ENCODE measurements at regions not wholly inside any gene's neighbourhood (a gene's known extent, or its start where the extent isn't known, plus 50 kb on each side); places are given as distances from the start of the nearest gene placed in this dataset.
"Not testable (repeated sequence)": the region's sequence is repeated elsewhere in the genome, so short reads cannot be mapped to it uniquely, and the experiment has no call there.

DNA sequence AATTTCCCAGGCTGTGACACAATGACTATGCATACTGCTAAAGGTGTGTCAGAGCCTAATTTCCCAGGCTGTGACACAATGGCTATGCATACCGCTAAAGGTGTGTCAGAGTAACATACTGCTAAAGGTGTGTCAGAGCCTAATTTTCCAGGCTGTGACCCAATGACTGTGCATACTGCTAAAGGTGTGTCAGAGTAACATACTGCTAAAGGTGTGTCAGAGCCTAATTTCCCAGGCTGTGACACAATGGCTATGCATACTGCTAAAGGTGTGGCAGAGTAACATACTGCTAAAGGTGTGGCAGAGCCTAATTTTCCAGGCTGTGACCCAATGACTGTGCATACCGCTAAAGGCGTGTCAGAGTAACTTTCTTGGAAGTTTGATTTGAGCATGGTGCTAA lies 132.9 kb downstream of the BOD1 start:
- not testable (repeated sequence) for TF ChIP-seq ZNF830 (tag by site-specific recombination; IDR thresholded peaks at IDR 0.05; ENCODE audit: low read depth); ZNF146 (tag by site-specific recombination; IDR thresholded peaks at IDR 0.05)
- TF ChIP-seq, protein P1, sequence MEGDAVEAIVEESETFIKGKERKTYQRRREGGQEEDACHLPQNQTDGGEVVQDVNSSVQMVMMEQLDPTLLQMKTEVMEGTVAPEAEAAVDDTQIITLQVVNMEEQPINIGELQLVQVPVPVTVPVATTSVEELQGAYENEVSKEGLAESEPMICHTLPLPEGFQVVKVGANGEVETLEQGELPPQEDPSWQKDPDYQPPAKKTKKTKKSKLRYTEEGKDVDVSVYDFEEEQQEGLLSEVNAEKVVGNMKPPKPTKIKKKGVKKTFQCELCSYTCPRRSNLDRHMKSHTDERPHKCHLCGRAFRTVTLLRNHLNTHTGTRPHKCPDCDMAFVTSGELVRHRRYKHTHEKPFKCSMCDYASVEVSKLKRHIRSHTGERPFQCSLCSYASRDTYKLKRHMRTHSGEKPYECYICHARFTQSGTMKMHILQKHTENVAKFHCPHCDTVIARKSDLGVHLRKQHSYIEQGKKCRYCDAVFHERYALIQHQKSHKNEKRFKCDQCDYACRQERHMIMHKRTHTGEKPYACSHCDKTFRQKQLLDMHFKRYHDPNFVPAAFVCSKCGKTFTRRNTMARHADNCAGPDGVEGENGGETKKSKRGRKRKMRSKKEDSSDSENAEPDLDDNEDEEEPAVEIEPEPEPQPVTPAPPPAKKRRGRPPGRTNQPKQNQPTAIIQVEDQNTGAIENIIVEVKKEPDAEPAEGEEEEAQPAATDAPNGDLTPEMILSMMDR (tag by site-specific recombination; IDR thresholded peaks at IDR 0.05): not testable (repeated sequence)
